MCF 10A (cell line): ENCODE measurements at regions not wholly inside any gene's neighbourhood (a gene's known extent, or its start where the extent isn't known, plus 50 kb on each side); places are given as distances from the start of the nearest gene placed in this dataset.

Source experiments
- BruUV-seq: library from RNA; stranded (reverse); fragments of 400-500 nt; replicated peaks from 2 replicates; lab custom pipeline; 2021; lab: Mats Ljungman, UMichigan
- CTCF ChIA-PET: fragments of 300-600 bp; sonication (Branson Sonifier 250); formaldehyde crosslinking; extraction: SDS; loops from one replicate; lab custom pipeline; 2021; ENCODE audit warnings: antibody characterized with exemption, inconsistent platforms; lab: Yijun Ruan, JAX
- POLR2A ChIA-PET: fragments of 300-600, 350-650 bp; sonication (Branson Sonifier 250); formaldehyde crosslinking; extraction: SDS; loops from one replicate; lab custom pipeline; 2020; ENCODE audit warnings: antibody characterized with exemption, inconsistent platforms; lab: Yijun Ruan, JAX
- DNase-seq: peaks from one replicate; pipeline ENCODE4 v3.0.0-alpha.2; 2018; ENCODE audit not compliant: unreplicated experiment
- H3K27ac Mint-ChIP-seq: one replicate; pipeline ENCODE4 v1.8.0; 2022; ENCODE audit warnings: mild to moderate bottlenecking, low read depth, mixed read lengths; ENCODE audit not compliant: unreplicated experiment
- H3K27me3 Mint-ChIP-seq: one replicate; pipeline ENCODE4 v1.8.0; 2022; ENCODE audit warnings: mixed read lengths; ENCODE audit not compliant: insufficient read depth, unreplicated experiment
- H3K36me3 Mint-ChIP-seq: one replicate; pipeline ENCODE4 v1.8.0; 2022; ENCODE audit warnings: mild to moderate bottlenecking, moderate library complexity, mixed read lengths; ENCODE audit not compliant: insufficient read depth, unreplicated experiment
- H3K4me1 Mint-ChIP-seq: one replicate; pipeline ENCODE4 v1.8.0; 2022; ENCODE audit warnings: mixed read lengths; ENCODE audit not compliant: insufficient read depth, unreplicated experiment
- H3K4me3 Mint-ChIP-seq: one replicate; pipeline ENCODE4 v1.8.0; 2022; ENCODE audit warnings: mild to moderate bottlenecking, moderate library complexity, mixed read lengths; ENCODE audit not compliant: unreplicated experiment
- H3K9me3 Mint-ChIP-seq: one replicate; pipeline ENCODE4 v1.8.0; 2022; ENCODE audit warnings: mixed read lengths; ENCODE audit not compliant: unreplicated experiment
- CTCF ChIP-seq: fragments of 200-600 bp; IDR thresholded peaks from one replicate; pipeline ENCODE4 v1.8.0; 2022; ENCODE audit warnings: antibody characterized with exemption, mild to moderate bottlenecking; ENCODE audit not compliant: unreplicated experiment
- intact Hi-C: fragments of 100-400 bp; cut with micrococcal nuclease; formaldehyde crosslinking; loops from 2 replicates; pipeline ENCODE4 v1.14.1; 2022

- no TSS peak for BruUV-seq
- Mint-ChIP-seq H3K27me3 (no peaks in the 10 kb centered on the region), H3K4me1 (peaks cover 16% of the 10 kb centered on the region), H3K4me3 (no peak overlapping the region), H3K36me3 (no peaks in the 10 kb centered on the region), H3K9me3 (no peaks in the 10 kb centered on the region), H3K27ac (no peak overlapping the region)
- intact Hi-C loops = no loop called here
- POLR2A ChIA-PET = no interaction called here
- TF ChIP-seq CTCF = no peak
- DNase-seq = peak; percentile 45
- CTCF ChIA-PET = interaction anchor here (0.7 kb wide), 1 partner anchor 25 kb away, joined by 3 read pairs; no protein-coding TSS in a partner anchor
Measured at GRCh38 chr14:45361727-45362126, 108.7 kb upstream of the MIS18BP1 start.

- CTCF ChIA-PET = interaction anchor here (0.6 kb wide), 1 partner anchor 60 kb away, joined by 3 read pairs; no protein-coding TSS in a partner anchor
- POLR2A ChIA-PET = interaction anchor here (0.6 kb wide), 1 partner anchor 1161 kb away, joined by 3 read pairs; no protein-coding TSS in a partner anchor
- H3K36me3 Mint-ChIP-seq = no peaks in the 10 kb centered on the region
- no peaks in the 10 kb centered on the region for H3K9me3 Mint-ChIP-seq
- H3K4me3 Mint-ChIP-seq = no peak overlapping the region
- no peak overlapping the region for H3K27ac Mint-ChIP-seq
- no peak for TF ChIP-seq CTCF
- H3K27me3 Mint-ChIP-seq = no peaks in the 10 kb centered on the region
- intact Hi-C loops = no loop called here
- DNase-seq = peak; percentile 35
- peaks cover 13% of the 10 kb centered on the region for H3K4me1 Mint-ChIP-seq
- BruUV-seq = no TSS peak
Measured at GRCh38 chr14:45359746-45360145, 106.7 kb upstream of the MIS18BP1 start.

GRCh38 chr14:45332360-45332988 is 79.5 kb upstream of the MIS18BP1 start:
- BruUV-seq = no TSS peak
- no peaks in the 10 kb centered on the region for H3K27me3 Mint-ChIP-seq
- ChIA-PET POLR2A (no interaction called here), CTCF (no interaction called here)
- intact Hi-C loops = no loop called here
- peak; percentile 50 for DNase-seq
- H3K36me3 Mint-ChIP-seq = no peaks in the 10 kb centered on the region
- no peak overlapping the region for H3K27ac Mint-ChIP-seq
- H3K4me1 Mint-ChIP-seq = peaks cover 11% of the 10 kb centered on the region
- peaks cover 18% of the 10 kb centered on the region for H3K9me3 Mint-ChIP-seq
- H3K4me3 Mint-ChIP-seq = no peak overlapping the region
- no peak for TF ChIP-seq CTCF

- no peaks in the 10 kb centered on the region for H3K9me3 Mint-ChIP-seq
- H3K4me1 Mint-ChIP-seq = no peaks in the 10 kb centered on the region
- POLR2A ChIA-PET = no interaction called here
- intact Hi-C loops = no loop called here
- H3K27me3 Mint-ChIP-seq = no peaks in the 10 kb centered on the region
- TF ChIP-seq CTCF = no peak
- CTCF ChIA-PET = interaction anchor here (1.2 kb wide), 1 partner anchor 57 kb away, joined by 3 read pairs; no protein-coding TSS in a partner anchor
- H3K36me3 Mint-ChIP-seq = peaks cover 6% of the 10 kb centered on the region
- H3K27ac Mint-ChIP-seq = no peak overlapping the region
- no TSS peak for BruUV-seq
- DNase-seq = no peak
- H3K4me3 Mint-ChIP-seq = no peak overlapping the region
Measured at GRCh38 chr14:45308745-45309397, 55.9 kb upstream of the MIS18BP1 start.
